OCI-LY1 (cell line): ENCODE measurements at regions not wholly inside any gene's neighbourhood (a gene's known extent, or its start where the extent isn't known, plus 50 kb on each side); places are given as distances from the start of the nearest gene placed in this dataset.

ENCODE experiments used
- CTCF ChIP-seq: fragments of 200-600 bp; sonication (generic), shearing (Covaris generic); IDR thresholded peaks from 2 replicates; pipeline ENCODE4 v1.5.1; 2017; ENCODE audit warnings: mild to moderate bottlenecking, antibody characterized with exemption, low read length, moderate library complexity, mixed read lengths
- EZH2 ChIP-seq: fragments of 200-600 bp; sonication (generic), shearing (Covaris generic); IDR thresholded peaks from 2 replicates; pipeline ENCODE4 v1.8.0; 2017; ENCODE audit warnings: borderline replicate concordance, mixed run types, mild to moderate bottlenecking, antibody characterized with exemption, low read length, moderate library complexity, mixed read lengths

GRCh38 chr2:784753-785152 is 107.5 kb upstream of the TMEM18 start:
- TF ChIP-seq CTCF: no peak
- TF ChIP-seq EZH2: no peak
